HCT116 (cell line): ENCODE measurements at regions not wholly inside any gene's neighbourhood (a gene's known extent, or its start where the extent isn't known, plus 50 kb on each side); places are given as distances from the start of the nearest gene placed in this dataset.

Experiments used
- ATAC-seq: fragments of 200-7000 bp; cut with Tn5 transposase; 2 replicates; pipeline ENCODE4 v1.9.1; 2020; ENCODE audit warnings: mild to moderate bottlenecking, moderate library complexity
- BruUV-seq: library from RNA; stranded (reverse); fragments of 400-500 nt; replicated peaks from 2 replicates; lab custom pipeline; 2021; lab: Mats Ljungman, UMichigan
- CTCF ChIA-PET: fragments of 300-600 bp; sonication (Branson Sonifier 250); formaldehyde crosslinking; loops from one replicate; lab custom pipeline; 2021; ENCODE audit warnings: antibody characterized with exemption; lab: Charles Lee
- POLR2A ChIA-PET: fragments of 300-600, 350-600 bp; sonication (Branson Sonifier 250); formaldehyde crosslinking; loops from one replicate; lab custom pipeline; 2021; ENCODE audit warnings: antibody characterized with exemption; lab: Charles Lee
- RAD21 ChIA-PET, 2 experiments: fragments of 300-600 bp; sonication (Branson Sonifier 250); formaldehyde crosslinking; loops; one replicate each; lab custom pipeline; 2023; ENCODE audit warnings: low total read pairs in 2 of 2; ENCODE audit not compliant: uncharacterized antibody in 2 of 2, unreplicated experiment in 2 of 2, low non-redundant PET in 1 of 2; lab: Charles Lee
- DNase-seq: peaks from one replicate; pipeline ENCODE4 v3.0.0-alpha.2; 2010; ENCODE audit warnings: low read depth, low spot score
- H2AFZ ChIP-seq: fragments of 200-600 bp; shearing (Covaris generic), sonication (generic); 2 replicates; pipeline ENCODE4 v1.6.1; 2017; ENCODE audit warnings: low read depth, mixed run types, mixed read lengths, antibody characterized with exemption, low read length; ENCODE audit not compliant: poor library complexity, severe bottlenecking
- H3K27ac ChIP-seq: 2 replicates; pipeline ENCODE4 v1.5.1; 2012; ENCODE audit warnings: low read depth, low read length
- H3K27me3 ChIP-seq: fragments of 200-600 bp; sonication (generic); 2 replicates; pipeline ENCODE4 v1.6.1; 2016; ENCODE audit warnings: mixed run types, low read length, mixed read lengths; ENCODE audit not compliant: insufficient read depth
- H3K36me3 ChIP-seq, 2 experiments: fragments of 200-500 bp in 1 of 2; fragments of 200-600 bp in 1 of 2; sonication (Bioruptor generic) in 1 of 2; sonication (generic) in 1 of 2; 2 replicates each; pipeline versions ENCODE4 v1.5.1 to v1.6.1; 2014 to 2016; ENCODE audit warnings: low read length in 2 of 2, inconsistent platforms in 1 of 2, mixed read lengths in 1 of 2, mixed run types in 1 of 2; ENCODE audit not compliant: insufficient read depth in 2 of 2, control insufficient read depth in 1 of 2
- H3K4me1 ChIP-seq, 2 experiments: fragments of 200-600 bp in 1 of 2; sonication (generic) in 1 of 2; 2 replicates each; pipeline versions ENCODE4 v1.5.1 to v1.6.1; 2012 to 2017; ENCODE audit warnings: low read length in 2 of 2, inconsistent platforms in 1 of 2, mild to moderate bottlenecking in 1 of 2, mixed read lengths in 1 of 2, mixed run types in 1 of 2, moderate library complexity in 1 of 2; ENCODE audit not compliant: insufficient read depth in 2 of 2, control insufficient read depth in 1 of 2
- H3K4me2 ChIP-seq: fragments of 200-600 bp; sonication (generic); 2 replicates; pipeline ENCODE4 v1.6.1; 2017; ENCODE audit warnings: mixed run types, low read length, mixed read lengths
- H3K4me3 ChIP-seq, 2 experiments: fragments of 200-600 bp in 1 of 2; sonication (generic) in 1 of 2; replicated peaks in 1 of 2; 2 replicates each; pipeline ENCODE4 v1.5.1; 2011 to 2016; ENCODE audit warnings: low read length in 2 of 2, control low read depth in 1 of 2, low read depth in 1 of 2, mild to moderate bottlenecking in 1 of 2, mixed read lengths in 1 of 2, mixed run types in 1 of 2
- H3K79me2 ChIP-seq: fragments of 200-600 bp; sonication (generic); 2 replicates; pipeline ENCODE4 v1.6.1; 2017; ENCODE audit warnings: mild to moderate bottlenecking, mixed run types, low read length, moderate library complexity, mixed read lengths; ENCODE audit not compliant: insufficient read depth
- H3K9ac ChIP-seq: fragments of 200-600 bp; sonication (generic); 2 replicates; pipeline ENCODE4 v1.6.1; 2016; ENCODE audit warnings: low read length, mixed read lengths
- H3K9me2 ChIP-seq: fragments of 200-600 bp; sonication (generic), shearing (Covaris generic); 2 replicates; pipeline ENCODE4 v1.6.1; 2017; ENCODE audit warnings: mixed run types, mild to moderate bottlenecking, moderate library complexity; ENCODE audit not compliant: insufficient read depth
- H3K9me3 ChIP-seq, 2 experiments: fragments of 200-500 bp in 1 of 2; fragments of 200-600 bp in 1 of 2; sonication (Bioruptor generic) in 1 of 2; sonication (generic) in 1 of 2; 2 replicates each; pipeline ENCODE4 v1.6.1; 2014 to 2017; ENCODE audit warnings: low read length in 2 of 2, mixed read lengths in 2 of 2, inconsistent platforms in 1 of 2, low read depth in 1 of 2, mild to moderate bottlenecking in 1 of 2, mixed run types in 1 of 2, moderate library complexity in 1 of 2; ENCODE audit not compliant: control insufficient read depth in 1 of 2, insufficient read depth in 1 of 2
- H4K20me1 ChIP-seq: fragments of 200-600 bp; sonication (generic), shearing (Covaris generic); 2 replicates; pipeline ENCODE4 v1.6.1; 2017; ENCODE audit warnings: mixed run types, mild to moderate bottlenecking, moderate library complexity; ENCODE audit not compliant: insufficient read depth
- CEBPB ChIP-seq: IDR thresholded peaks from 2 replicates; pipeline ENCODE4 v1.6.1; 2012; ENCODE audit warnings: low read depth
- FOSL1 ChIP-seq: IDR thresholded peaks from 2 replicates; pipeline ENCODE4 v1.6.1; 2012; ENCODE audit warnings: low read depth
- MAX ChIP-seq: IDR thresholded peaks from 2 replicates; pipeline ENCODE4 v1.6.1; 2012
- RAD21 ChIP-seq: IDR thresholded peaks from 2 replicates; pipeline ENCODE4 v1.6.1; 2012; ENCODE audit warnings: low read depth, mild to moderate bottlenecking
- REST ChIP-seq: IDR thresholded peaks from 2 replicates; pipeline ENCODE4 v1.6.1; 2012; ENCODE audit warnings: low read depth
- SP1 ChIP-seq: IDR thresholded peaks from 2 replicates; pipeline ENCODE4 v1.6.1; 2012; ENCODE audit warnings: low read depth
- SRF ChIP-seq: IDR thresholded peaks from 2 replicates; pipeline ENCODE4 v1.6.1; 2012; ENCODE audit warnings: low read depth
- YY1 ChIP-seq: IDR thresholded peaks from 2 replicates; pipeline ENCODE4 v1.6.1; 2011; ENCODE audit warnings: low read length, low read depth, moderate library complexity, mild to moderate bottlenecking; ENCODE audit not compliant: insufficient replicate concordance; ENCODE audit errors: extremely low read depth
- intact Hi-C: fragments of 100-400 bp; cut with micrococcal nuclease; formaldehyde crosslinking; loops from 2 replicates; pipeline ENCODE4 v1.10.0; 2022

GRCh38 chr4:125676156-125676555 lies 361.4 kb downstream of the FAT4 start:
- H3K9me2 ChIP-seq, result no peaks in the 10 kb centered on the region
- TF ChIP-seq MAX (no peak), YY1 (no peak), REST (no peak), FOSL1 (no peak), SP1 (no peak)
- no peaks in the 10 kb centered on the region for H3K9me3 ChIP-seq
- H3K4me3 ChIP-seq, result no peak overlapping the region
- no TSS peak for BruUV-seq
- H2AFZ ChIP-seq, result no peak overlapping the region
- H3K27ac ChIP-seq, result no peak overlapping the region
- no peaks in the 10 kb centered on the region for H3K27me3 ChIP-seq
- intact Hi-C loops, result no loop called here
- ATAC-seq (no peak), DNase-seq (no peak)
- no peak overlapping the region for H3K4me2 ChIP-seq
- ChIA-PET CTCF (no interaction called here), POLR2A (no interaction called here), RAD21 (no interaction called here)
- H3K9ac ChIP-seq, result no peak overlapping the region
- H3K36me3 ChIP-seq, result no peaks in the 10 kb centered on the region
- no peaks in the 10 kb centered on the region for H3K79me2 ChIP-seq
- H4K20me1 ChIP-seq, result no peaks in the 10 kb centered on the region
- no peaks in the 10 kb centered on the region for H3K4me1 ChIP-seq

GRCh38 chr4:125676583-125676982 lies 361.8 kb downstream of the FAT4 start:
- ChIA-PET CTCF (no interaction called here), RAD21 (no interaction called here), POLR2A (no interaction called here)
- TF ChIP-seq SRF (no peak), CEBPB (no peak), RAD21 (no peak)
- no peaks in the 10 kb centered on the region for H3K79me2 ChIP-seq
- no TSS peak for BruUV-seq
- no peak overlapping the region for H3K4me3 ChIP-seq
- intact Hi-C loops, result no loop called here
- H3K9ac ChIP-seq, result no peak overlapping the region
- no peaks in the 10 kb centered on the region for H3K27me3 ChIP-seq
- H3K9me2 ChIP-seq, result no peaks in the 10 kb centered on the region
- ATAC-seq (no peak), DNase-seq (no peak)
- no peaks in the 10 kb centered on the region for H3K9me3 ChIP-seq
- H3K4me2 ChIP-seq, result no peak overlapping the region
- no peak overlapping the region for H2AFZ ChIP-seq
- no peaks in the 10 kb centered on the region for H4K20me1 ChIP-seq
- no peaks in the 10 kb centered on the region for H3K36me3 ChIP-seq
- H3K27ac ChIP-seq, result no peak overlapping the region
- H3K4me1 ChIP-seq, result no peaks in the 10 kb centered on the region
